Endothelial cell of umbilical vein (primary cell): ENCODE measurements at regions not wholly inside any gene's neighbourhood (a gene's known extent, or its start where the extent isn't known, plus 50 kb on each side); places are given as distances from the start of the nearest gene placed in this dataset.

ENCODE experiments used
- BruUV-seq: library from RNA; stranded (reverse); fragments of 400-500 nt; replicated peaks from 2 replicates; lab custom pipeline; 2021; lab: Mats Ljungman, UMichigan
- CTCF ChIA-PET: fragments of 300-600, 350-600 bp; sonication (Branson Sonifier 250); formaldehyde crosslinking; loops from one replicate; lab custom pipeline; 2021; ENCODE audit warnings: antibody characterized with exemption, inconsistent platforms; lab: Charles Lee
- POLR2A ChIA-PET: fragments of 300-600, 350-600 bp; sonication (Branson Sonifier 250); formaldehyde crosslinking; loops from one replicate; lab custom pipeline; 2021; ENCODE audit warnings: antibody characterized with exemption, inconsistent platforms; lab: Charles Lee
- DNase-seq: peaks from one replicate; pipeline ENCODE4 v3.0.0-alpha.2; 2011; ENCODE audit warnings: low read depth, low spot score
- FAIRE-seq: peaks from 2 replicates; lab custom pipeline; 2011; peaks lifted over from hg19 to GRCh38; lab: Jason Lieb, UNC
- H2AFZ ChIP-seq: 2 replicates; pipeline ENCODE4 v1.6.0; 2012; ENCODE audit warnings: low read depth, low read length, control low read depth, inconsistent platforms
- H3K27ac ChIP-seq: 2 replicates; pipeline ENCODE4 v1.5.1; 2011; ENCODE audit warnings: low read depth, mild to moderate bottlenecking, control low read depth, low read length, moderate library complexity; ENCODE audit not compliant: insufficient read depth
- H3K27me3 ChIP-seq, 2 experiments: 2 replicates each; pipeline versions ENCODE4 v1.6.0 to v1.6.1; 2011; ENCODE audit warnings: low read length in 2 of 2, mixed read lengths in 1 of 2; ENCODE audit not compliant: control insufficient read depth in 2 of 2, insufficient read depth in 2 of 2
- H3K36me3 ChIP-seq, 2 experiments: 2 replicates in 1 of 2; 3 replicates in 1 of 2; pipeline ENCODE4 v1.5.1; 2011; ENCODE audit warnings: low read length in 2 of 2, mild to moderate bottlenecking in 1 of 2, moderate library complexity in 1 of 2; ENCODE audit not compliant: control insufficient read depth in 2 of 2, insufficient read depth in 2 of 2; ENCODE audit errors: extremely low read depth in 1 of 2
- H3K4me1 ChIP-seq: 3 replicates; pipeline ENCODE4 v1.5.1; 2011; ENCODE audit warnings: mild to moderate bottlenecking, low read length; ENCODE audit not compliant: control insufficient read depth, insufficient read depth; ENCODE audit errors: extremely low read depth
- H3K4me2 ChIP-seq: 2 replicates; pipeline ENCODE4 v1.6.1; 2011; ENCODE audit warnings: low read length, control low read depth, mixed read lengths; ENCODE audit not compliant: insufficient read depth
- H3K4me3 ChIP-seq, 3 experiments: fragments of 200-600 bp in 1 of 3; sonication (generic), shearing (Covaris generic) in 1 of 3; replicated peaks in 1 of 3; 2 replicates each; pipeline ENCODE4 v1.5.1; 2011 to 2016; ENCODE audit warnings: control low read depth in 3 of 3, low read length in 3 of 3, mild to moderate bottlenecking in 2 of 3, inconsistent platforms in 1 of 3, low read depth in 1 of 3, moderate library complexity in 1 of 3; ENCODE audit not compliant: insufficient read depth in 1 of 3
- H3K79me2 ChIP-seq: 2 replicates; pipeline ENCODE4 v1.6.0; 2012; ENCODE audit warnings: low read length, inconsistent platforms; ENCODE audit not compliant: control insufficient read depth, insufficient read depth
- H3K9ac ChIP-seq: replicated peaks from 2 replicates; pipeline ENCODE3; 2011; ENCODE audit warnings: low read length, control low read depth; ENCODE audit not compliant: insufficient read depth; ENCODE audit errors: extremely low read depth
- H3K9me1 ChIP-seq: replicated peaks from 3 replicates; pipeline ENCODE4 v1.6.0; 2011; ENCODE audit warnings: mild to moderate bottlenecking, low read length; ENCODE audit not compliant: control insufficient read depth, insufficient read depth; ENCODE audit errors: extremely low read depth
- H3K9me3 ChIP-seq: replicated peaks from 2 replicates; pipeline ENCODE4 v1.5.1; 2012; ENCODE audit warnings: low read length, inconsistent platforms; ENCODE audit not compliant: control insufficient read depth, insufficient read depth
- H4K20me1 ChIP-seq: replicated peaks from 2 replicates; pipeline ENCODE3; 2011; ENCODE audit warnings: mild to moderate bottlenecking, low read length; ENCODE audit not compliant: control insufficient read depth, insufficient read depth; ENCODE audit errors: extremely low read depth
- EZH2 ChIP-seq: IDR thresholded peaks from 2 replicates; pipeline ENCODE4 v1.6.1; 2012; ENCODE audit warnings: borderline replicate concordance, low read depth, mild to moderate bottlenecking, moderate library complexity, low read length, inconsistent platforms; ENCODE audit not compliant: severe bottlenecking
- FOS ChIP-seq: IDR thresholded peaks from 2 replicates; pipeline ENCODE4 v1.6.1; 2011; ENCODE audit warnings: mild to moderate bottlenecking, low read length, moderate library complexity, borderline replicate concordance; ENCODE audit not compliant: insufficient read depth
- GATA2 ChIP-seq: IDR thresholded peaks from 2 replicates; pipeline ENCODE4 v1.7.0; 2011; ENCODE audit warnings: low read depth, mild to moderate bottlenecking, moderate library complexity, mixed read lengths, low read length; ENCODE audit not compliant: insufficient read length, insufficient read depth
- JUN ChIP-seq: IDR thresholded peaks from 2 replicates; pipeline ENCODE4 v1.6.1; 2011; ENCODE audit warnings: borderline replicate concordance, low read depth; ENCODE audit not compliant: insufficient read length, insufficient read depth
- MYC ChIP-seq: IDR thresholded peaks from one replicate; pipeline ENCODE4 v1.6.1; 2011; ENCODE audit warnings: mild to moderate bottlenecking, low read depth, low read length
- POLR2A ChIP-seq: IDR thresholded peaks from 2 replicates; pipeline ENCODE4 v1.6.1; 2012; ENCODE audit warnings: low read depth, mild to moderate bottlenecking, control low read depth, low read length
- POLR2AphosphoS5 ChIP-seq: IDR thresholded peaks from 2 replicates; pipeline ENCODE4 v1.6.1; 2012; ENCODE audit warnings: low read depth, mild to moderate bottlenecking, control low read depth, low read length, moderate library complexity; ENCODE audit not compliant: insufficient read depth
- dilution Hi-C: fragments of 300-500 bp; cut with MboI; formaldehyde crosslinking; loops from one replicate; pipeline ENCODE4 v1.15.0; 2019; ENCODE audit warnings: low sequenced_read_pairs; ENCODE audit not compliant: extremely low pct_ligation_motif_present
- intact Hi-C: fragments of 100-400 bp; cut with micrococcal nuclease; formaldehyde crosslinking; loops from one replicate; pipeline ENCODE4 v1.10.0; 2022
- TF ChIP-seq, protein P1 (sequence below): IDR thresholded peaks from 2 replicates; pipeline ENCODE4 v1.6.1; 2011; ENCODE audit not compliant: insufficient read depth, insufficient read length
- TF ChIP-seq, protein P2 (sequence below), 2 donors: IDR thresholded peaks; 1 replicate in 1 of 2; 2 replicates in 1 of 2; pipeline ENCODE4 v1.5.1; 2011; ENCODE audit warnings: low read length in 2 of 2, mild to moderate bottlenecking in 2 of 2, moderate library complexity in 2 of 2, control low read depth in 1 of 2, inconsistent platforms in 1 of 2, low read depth in 1 of 2; ENCODE audit not compliant: insufficient read depth in 1 of 2; ENCODE audit errors: extremely low read depth in 1 of 2

DNA sequence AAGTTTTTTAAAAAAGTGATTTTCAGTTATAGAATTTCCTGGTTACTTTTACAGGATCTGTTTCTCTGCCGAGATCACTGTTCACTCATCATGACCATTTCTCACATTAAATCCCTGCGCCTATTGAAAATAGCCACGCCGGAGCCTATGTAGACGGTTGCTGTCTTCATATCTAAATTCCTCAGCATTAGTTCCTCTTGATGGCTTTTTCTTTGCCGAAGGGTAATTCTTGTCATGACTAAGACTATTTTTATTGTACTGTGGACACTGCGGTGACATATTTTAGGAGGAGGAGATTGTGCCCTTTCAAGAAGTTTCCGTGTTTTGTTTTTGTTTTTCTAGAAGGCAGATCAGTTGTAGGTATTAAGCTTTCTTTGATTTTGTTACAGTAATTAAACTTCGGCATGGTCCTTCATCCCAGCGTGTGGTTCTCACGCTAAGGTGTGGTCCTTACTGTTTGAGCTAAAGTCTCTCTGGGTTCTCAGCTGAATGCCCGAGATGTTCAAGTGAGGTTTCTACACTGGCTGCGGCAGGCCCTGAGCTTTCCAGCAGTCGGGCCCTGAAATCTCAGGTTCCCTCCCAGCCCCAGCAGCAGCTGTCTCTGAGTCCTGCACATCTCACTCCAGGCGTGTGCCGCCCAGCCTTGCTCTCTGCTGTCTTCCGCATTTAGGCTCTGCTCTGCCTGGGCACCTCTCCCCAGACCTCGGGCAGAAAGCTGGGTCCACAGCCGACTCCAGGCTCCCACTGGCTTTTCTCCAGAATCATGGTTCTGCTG lies 1110.5 kb downstream of the TBC1D22A start:
- FAIRE-seq: no peak
- dilution Hi-C loops: no loop called here

DNA sequence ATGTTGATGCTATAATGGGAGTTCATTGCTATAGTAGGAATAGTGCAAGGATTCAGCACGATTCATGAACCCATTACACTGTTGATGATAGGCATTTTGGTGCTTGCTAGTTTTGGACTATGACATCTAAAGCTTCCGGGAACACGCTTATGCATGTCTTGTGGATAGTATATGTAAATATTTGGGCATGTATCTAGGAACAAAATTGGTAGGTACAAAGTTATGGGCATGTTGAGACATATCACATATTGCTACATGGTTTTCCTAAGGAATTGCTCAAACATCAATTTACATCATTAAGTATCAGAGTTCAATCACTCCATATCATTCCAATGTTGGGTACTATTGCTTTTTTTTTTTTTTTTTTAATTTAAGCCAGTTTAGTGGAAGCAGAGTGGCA lies 1103.2 kb downstream of the TBC1D22A start:
- peaks cover 12% of the 10 kb centered on the region for H3K9me3 ChIP-seq
- dilution Hi-C loops (no loop called here), intact Hi-C loops (no loop called here)
- no peak overlapping the region for H3K4me2 ChIP-seq
- ChIA-PET POLR2A (no interaction called here), CTCF (no interaction called here)
- no peaks in the 10 kb centered on the region for H3K27me3 ChIP-seq
- FAIRE-seq (no peak), DNase-seq (no peak)
- no peak overlapping the region for H3K9ac ChIP-seq
- TF ChIP-seq, protein P1, sequence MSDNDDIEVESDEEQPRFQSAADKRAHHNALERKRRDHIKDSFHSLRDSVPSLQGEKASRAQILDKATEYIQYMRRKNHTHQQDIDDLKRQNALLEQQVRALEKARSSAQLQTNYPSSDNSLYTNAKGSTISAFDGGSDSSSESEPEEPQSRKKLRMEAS: no peak
- TF ChIP-seq GATA2 (no peak), FOS (no peak), POLR2A (no peak), EZH2 (no peak), MYC (no peak), JUN (no peak), POLR2AphosphoS5 (no peak)
- TF ChIP-seq, protein P2, sequence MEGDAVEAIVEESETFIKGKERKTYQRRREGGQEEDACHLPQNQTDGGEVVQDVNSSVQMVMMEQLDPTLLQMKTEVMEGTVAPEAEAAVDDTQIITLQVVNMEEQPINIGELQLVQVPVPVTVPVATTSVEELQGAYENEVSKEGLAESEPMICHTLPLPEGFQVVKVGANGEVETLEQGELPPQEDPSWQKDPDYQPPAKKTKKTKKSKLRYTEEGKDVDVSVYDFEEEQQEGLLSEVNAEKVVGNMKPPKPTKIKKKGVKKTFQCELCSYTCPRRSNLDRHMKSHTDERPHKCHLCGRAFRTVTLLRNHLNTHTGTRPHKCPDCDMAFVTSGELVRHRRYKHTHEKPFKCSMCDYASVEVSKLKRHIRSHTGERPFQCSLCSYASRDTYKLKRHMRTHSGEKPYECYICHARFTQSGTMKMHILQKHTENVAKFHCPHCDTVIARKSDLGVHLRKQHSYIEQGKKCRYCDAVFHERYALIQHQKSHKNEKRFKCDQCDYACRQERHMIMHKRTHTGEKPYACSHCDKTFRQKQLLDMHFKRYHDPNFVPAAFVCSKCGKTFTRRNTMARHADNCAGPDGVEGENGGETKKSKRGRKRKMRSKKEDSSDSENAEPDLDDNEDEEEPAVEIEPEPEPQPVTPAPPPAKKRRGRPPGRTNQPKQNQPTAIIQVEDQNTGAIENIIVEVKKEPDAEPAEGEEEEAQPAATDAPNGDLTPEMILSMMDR (IDR thresholded peaks at IDR 0.05; ENCODE audit: extremely low read depth in 1 of 2, insufficient read depth in 1 of 2, low read depth in 1 of 2, low read length in 2 of 2): no peak
- H3K9me1 ChIP-seq: no peaks in the 10 kb centered on the region
- no peaks in the 10 kb centered on the region for H3K4me1 ChIP-seq
- no TSS peak for BruUV-seq
- H3K27ac ChIP-seq: no peak overlapping the region
- no peak overlapping the region for H2AFZ ChIP-seq
- H4K20me1 ChIP-seq: no peaks in the 10 kb centered on the region
- no peaks in the 10 kb centered on the region for H3K79me2 ChIP-seq
- no peak overlapping the region for H3K4me3 ChIP-seq
- H3K36me3 ChIP-seq: no peaks in the 10 kb centered on the region

More for the DNA sequence above, 1110.5 kb downstream of the TBC1D22A start:
- BruUV-seq: no TSS peak
- Histone ChIP-seq H3K9ac (no peak overlapping the region), H3K9me1 (no peaks in the 10 kb centered on the region), H3K79me2 (no peaks in the 10 kb centered on the region), H2AFZ (no peak overlapping the region), H3K4me3 (no peak overlapping the region), H3K36me3 (no peaks in the 10 kb centered on the region), H3K27me3 (no peaks in the 10 kb centered on the region), H4K20me1 (no peaks in the 10 kb centered on the region), H3K9me3 (peaks cover 3% of the 10 kb centered on the region), H3K4me1 (no peaks in the 10 kb centered on the region), H3K4me2 (no peak overlapping the region), H3K27ac (no peak overlapping the region)
- intact Hi-C loops: no loop called here
- POLR2A ChIA-PET: no interaction called here
- TF ChIP-seq FOS: no peak
- no peak for TF ChIP-seq POLR2A
- TF ChIP-seq, protein P1: no peak
- no peak for TF ChIP-seq MYC
- TF ChIP-seq EZH2: no peak
- no peak for TF ChIP-seq GATA2
- CTCF ChIA-PET: no interaction called here
- no peak for DNase-seq
